ENCODE measurements at regions not wholly inside any gene's neighbourhood (a gene's known extent, or its start where the extent isn't known, plus 50 kb on each side); places are given as distances from the start of the nearest gene placed in this dataset.

- in situ Hi-C loops (cut with MboI; ENCODE audit: low pct_ligation_motif_present in 1 of 4, low pct_unique_long_range_greater_than_20kb in 1 of 4, low sequenced_read_pairs in 3 of 4) (no loop called here), intact Hi-C loops (cut with DNase I; ENCODE audit: low total_unique reads) (no loop called here)
- Histone ChIP-seq H3K27ac (no peak overlapping the region), H3K9me3 (no peaks in the 10 kb centered on the region), H3K27me3 (no peaks in the 10 kb centered on the region), H3K4me1 (no peaks in the 10 kb centered on the region), H3K36me3 (no peaks in the 10 kb centered on the region), H3K4me3 (no peak overlapping the region)
- 49 to 62% methylated on average over 2 of the region's 2 CpGs for WGBS, 2 donors (ENCODE audit: low coverage in 1 of 2)
- TF ChIP-seq POLR2A (IDR thresholded peaks at IDR 0.05) (no peak), EP300 (IDR thresholded peaks at IDR 0.05; ENCODE audit: low read depth) (no peak), CTCF (IDR thresholded peaks at IDR 0.05) (no peak), POLR2AphosphoS5 (IDR thresholded peaks at IDR 0.05) (no peak)
- DNase-seq = no peak
Observed at GRCh38 chr4:30473225-30473624, 246.9 kb upstream of the PCDH7 start.

GRCh38 chr4:30495251-30495650 lies 224.9 kb upstream of the PCDH7 start:
- no peak for DNase-seq
- Histone ChIP-seq H3K4me3 (no peak overlapping the region), H3K27ac (no peak overlapping the region), H3K27me3 (no peaks in the 10 kb centered on the region), H3K36me3 (no peaks in the 10 kb centered on the region), H3K4me1 (no peaks in the 10 kb centered on the region), H3K9me3 (no peaks in the 10 kb centered on the region)
- intact Hi-C loops (cut with DNase I; ENCODE audit: low total_unique reads) (no loop called here), in situ Hi-C loops (cut with MboI; ENCODE audit: low pct_ligation_motif_present in 1 of 4, low pct_unique_long_range_greater_than_20kb in 1 of 4, low sequenced_read_pairs in 3 of 4) (no loop called here)
- TF ChIP-seq POLR2A (IDR thresholded peaks at IDR 0.05) = no peak
- no peak for TF ChIP-seq POLR2AphosphoS5 (IDR thresholded peaks at IDR 0.05)
- no peak for TF ChIP-seq EP300 (IDR thresholded peaks at IDR 0.05; ENCODE audit: low read depth)
- TF ChIP-seq CTCF (IDR thresholded peaks at IDR 0.05) = no peak
- WGBS, 2 donors (ENCODE audit: low coverage in 1 of 2) = 92 to 94% methylated on average over 3 of the region's 3 CpGs

GRCh38 chr4:30495651-30496310 lies 224.4 kb upstream of the PCDH7 start:
- WGBS, 2 donors (ENCODE audit: low coverage in 1 of 2) = 56 to 75% methylated on average over 3 of the region's 3 CpGs
- no peak overlapping the region for H3K4me3 ChIP-seq
- TF ChIP-seq POLR2AphosphoS5 (IDR thresholded peaks at IDR 0.05) (no peak), CTCF (IDR thresholded peaks at IDR 0.05) (no peak), POLR2A (IDR thresholded peaks at IDR 0.05) (no peak), EP300 (IDR thresholded peaks at IDR 0.05; ENCODE audit: low read depth) (no peak)
- H3K9me3 ChIP-seq = no peaks in the 10 kb centered on the region
- DNase-seq = no peak
- H3K27me3 ChIP-seq = no peaks in the 10 kb centered on the region
- no peaks in the 10 kb centered on the region for H3K4me1 ChIP-seq
- in situ Hi-C loops (cut with MboI; ENCODE audit: low pct_ligation_motif_present in 1 of 4, low pct_unique_long_range_greater_than_20kb in 1 of 4, low sequenced_read_pairs in 3 of 4) (no loop called here), intact Hi-C loops (cut with DNase I; ENCODE audit: low total_unique reads) (no loop called here)
- H3K36me3 ChIP-seq = no peaks in the 10 kb centered on the region
- H3K27ac ChIP-seq = no peak overlapping the region

GRCh38 chr4:30511751-30512150 lies 208.4 kb upstream of the PCDH7 start:
- H3K4me3 ChIP-seq = no peak overlapping the region
- in situ Hi-C loops (cut with MboI; ENCODE audit: low pct_ligation_motif_present in 1 of 4, low pct_unique_long_range_greater_than_20kb in 1 of 4, low sequenced_read_pairs in 3 of 4) = no loop called here
- no peaks in the 10 kb centered on the region for H3K9me3 ChIP-seq
- no peaks in the 10 kb centered on the region for H3K4me1 ChIP-seq
- TF ChIP-seq POLR2AphosphoS5 (IDR thresholded peaks at IDR 0.05) = no peak
- TF ChIP-seq CTCF (IDR thresholded peaks at IDR 0.05) = no peak
- H3K36me3 ChIP-seq = no peaks in the 10 kb centered on the region
- no peak overlapping the region for H3K27ac ChIP-seq
- intact Hi-C loops (cut with DNase I; ENCODE audit: low total_unique reads) = loop anchor here (1.0 kb wide), 1 partner anchor 14 kb away; no protein-coding TSS in a partner anchor
- H3K27me3 ChIP-seq = no peaks in the 10 kb centered on the region
- no peak for DNase-seq
